H1 (cell line): ENCODE measurements at regions not wholly inside any gene's neighbourhood (a gene's known extent, or its start where the extent isn't known, plus 50 kb on each side); places are given as distances from the start of the nearest gene placed in this dataset.

ENCODE experiments used
- EZH2 ChIP-seq: fragments of 200-600 bp; sonication (generic); IDR thresholded peaks from 2 replicates; pipeline ENCODE4 v1.7.1; 2012; ENCODE audit warnings: low read depth, mild to moderate bottlenecking, moderate library complexity, low read length, inconsistent platforms; ENCODE audit not compliant: severe bottlenecking
- POLR2A ChIP-seq, 2 experiments: IDR thresholded peaks; 1 replicate in 1 of 2; 2 replicates in 1 of 2; pipeline ENCODE4 v1.6.1; 2011; ENCODE audit warnings: low read depth in 2 of 2, low read length in 2 of 2, mild to moderate bottlenecking in 2 of 2; ENCODE audit errors: control extremely low read depth in 1 of 2
- RBBP5 ChIP-seq: IDR thresholded peaks from 2 replicates; pipeline ENCODE4 v1.7.1; 2012; ENCODE audit warnings: low read depth, mild to moderate bottlenecking, inconsistent platforms, low read length, moderate library complexity, borderline replicate concordance
- ZNF274 ChIP-seq: IDR thresholded peaks from 2 replicates; pipeline ENCODE4 v1.7.0; 2012; ENCODE audit warnings: low read length, borderline replicate concordance; ENCODE audit errors: extremely low read depth
- TF ChIP-seq, protein P1 (sequence below), 3 experiments: IDR thresholded peaks; 1 replicate in 2 of 3; 2 replicates in 1 of 3; pipeline versions ENCODE4 v1.5.1 to v1.6.1; 2011; ENCODE audit warnings: low read length in 3 of 3, mild to moderate bottlenecking in 3 of 3, inconsistent platforms in 2 of 3, low read depth in 1 of 3, moderate library complexity in 1 of 3; ENCODE audit not compliant: insufficient read depth in 1 of 3; ENCODE audit errors: control extremely low read depth in 1 of 3
- TF ChIP-seq, protein P2 (sequence below): fragments of 300-600 bp; sonication (generic); IDR thresholded peaks from 2 replicates; pipeline ENCODE4 v1.7.1; 2012; ENCODE audit warnings: low read length, moderate library complexity, mild to moderate bottlenecking, inconsistent platforms; ENCODE audit not compliant: insufficient replicate concordance

DNA sequence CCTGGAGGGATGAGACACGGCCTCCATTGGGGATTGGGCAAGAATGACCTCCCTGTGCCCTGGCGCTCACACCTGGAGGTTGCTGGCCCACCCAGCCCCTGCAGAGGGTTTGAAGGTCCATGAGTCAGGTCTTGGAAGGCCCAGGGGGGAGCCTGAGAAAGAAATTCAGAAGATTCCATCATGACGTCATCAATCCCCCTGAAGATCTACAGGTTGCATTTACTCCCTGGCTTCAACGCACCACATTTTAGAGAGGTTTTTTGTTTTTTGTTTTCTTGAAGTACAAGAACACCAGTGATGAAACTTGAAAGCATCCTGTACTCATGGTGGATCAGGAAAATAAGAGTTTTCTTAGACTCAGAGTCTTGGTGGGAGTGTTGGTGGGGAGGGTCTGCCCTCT lies 82.4 kb upstream of the SLC25A33 start:
- TF ChIP-seq RBBP5 (no peak), ZNF274 (no peak), POLR2A (IDR thresholded peaks at IDR 0.05; ENCODE audit: control extremely low read depth in 1 of 2, low read depth in 2 of 2, low read length in 2 of 2) (no peak), EZH2 (no peak)
- TF ChIP-seq, protein P1, sequence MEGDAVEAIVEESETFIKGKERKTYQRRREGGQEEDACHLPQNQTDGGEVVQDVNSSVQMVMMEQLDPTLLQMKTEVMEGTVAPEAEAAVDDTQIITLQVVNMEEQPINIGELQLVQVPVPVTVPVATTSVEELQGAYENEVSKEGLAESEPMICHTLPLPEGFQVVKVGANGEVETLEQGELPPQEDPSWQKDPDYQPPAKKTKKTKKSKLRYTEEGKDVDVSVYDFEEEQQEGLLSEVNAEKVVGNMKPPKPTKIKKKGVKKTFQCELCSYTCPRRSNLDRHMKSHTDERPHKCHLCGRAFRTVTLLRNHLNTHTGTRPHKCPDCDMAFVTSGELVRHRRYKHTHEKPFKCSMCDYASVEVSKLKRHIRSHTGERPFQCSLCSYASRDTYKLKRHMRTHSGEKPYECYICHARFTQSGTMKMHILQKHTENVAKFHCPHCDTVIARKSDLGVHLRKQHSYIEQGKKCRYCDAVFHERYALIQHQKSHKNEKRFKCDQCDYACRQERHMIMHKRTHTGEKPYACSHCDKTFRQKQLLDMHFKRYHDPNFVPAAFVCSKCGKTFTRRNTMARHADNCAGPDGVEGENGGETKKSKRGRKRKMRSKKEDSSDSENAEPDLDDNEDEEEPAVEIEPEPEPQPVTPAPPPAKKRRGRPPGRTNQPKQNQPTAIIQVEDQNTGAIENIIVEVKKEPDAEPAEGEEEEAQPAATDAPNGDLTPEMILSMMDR (IDR thresholded peaks at IDR 0.05; ENCODE audit: control extremely low read depth in 1 of 3, insufficient read depth in 1 of 3, low read depth in 1 of 3, low read length in 3 of 3) = no peak
- TF ChIP-seq, protein P2, sequence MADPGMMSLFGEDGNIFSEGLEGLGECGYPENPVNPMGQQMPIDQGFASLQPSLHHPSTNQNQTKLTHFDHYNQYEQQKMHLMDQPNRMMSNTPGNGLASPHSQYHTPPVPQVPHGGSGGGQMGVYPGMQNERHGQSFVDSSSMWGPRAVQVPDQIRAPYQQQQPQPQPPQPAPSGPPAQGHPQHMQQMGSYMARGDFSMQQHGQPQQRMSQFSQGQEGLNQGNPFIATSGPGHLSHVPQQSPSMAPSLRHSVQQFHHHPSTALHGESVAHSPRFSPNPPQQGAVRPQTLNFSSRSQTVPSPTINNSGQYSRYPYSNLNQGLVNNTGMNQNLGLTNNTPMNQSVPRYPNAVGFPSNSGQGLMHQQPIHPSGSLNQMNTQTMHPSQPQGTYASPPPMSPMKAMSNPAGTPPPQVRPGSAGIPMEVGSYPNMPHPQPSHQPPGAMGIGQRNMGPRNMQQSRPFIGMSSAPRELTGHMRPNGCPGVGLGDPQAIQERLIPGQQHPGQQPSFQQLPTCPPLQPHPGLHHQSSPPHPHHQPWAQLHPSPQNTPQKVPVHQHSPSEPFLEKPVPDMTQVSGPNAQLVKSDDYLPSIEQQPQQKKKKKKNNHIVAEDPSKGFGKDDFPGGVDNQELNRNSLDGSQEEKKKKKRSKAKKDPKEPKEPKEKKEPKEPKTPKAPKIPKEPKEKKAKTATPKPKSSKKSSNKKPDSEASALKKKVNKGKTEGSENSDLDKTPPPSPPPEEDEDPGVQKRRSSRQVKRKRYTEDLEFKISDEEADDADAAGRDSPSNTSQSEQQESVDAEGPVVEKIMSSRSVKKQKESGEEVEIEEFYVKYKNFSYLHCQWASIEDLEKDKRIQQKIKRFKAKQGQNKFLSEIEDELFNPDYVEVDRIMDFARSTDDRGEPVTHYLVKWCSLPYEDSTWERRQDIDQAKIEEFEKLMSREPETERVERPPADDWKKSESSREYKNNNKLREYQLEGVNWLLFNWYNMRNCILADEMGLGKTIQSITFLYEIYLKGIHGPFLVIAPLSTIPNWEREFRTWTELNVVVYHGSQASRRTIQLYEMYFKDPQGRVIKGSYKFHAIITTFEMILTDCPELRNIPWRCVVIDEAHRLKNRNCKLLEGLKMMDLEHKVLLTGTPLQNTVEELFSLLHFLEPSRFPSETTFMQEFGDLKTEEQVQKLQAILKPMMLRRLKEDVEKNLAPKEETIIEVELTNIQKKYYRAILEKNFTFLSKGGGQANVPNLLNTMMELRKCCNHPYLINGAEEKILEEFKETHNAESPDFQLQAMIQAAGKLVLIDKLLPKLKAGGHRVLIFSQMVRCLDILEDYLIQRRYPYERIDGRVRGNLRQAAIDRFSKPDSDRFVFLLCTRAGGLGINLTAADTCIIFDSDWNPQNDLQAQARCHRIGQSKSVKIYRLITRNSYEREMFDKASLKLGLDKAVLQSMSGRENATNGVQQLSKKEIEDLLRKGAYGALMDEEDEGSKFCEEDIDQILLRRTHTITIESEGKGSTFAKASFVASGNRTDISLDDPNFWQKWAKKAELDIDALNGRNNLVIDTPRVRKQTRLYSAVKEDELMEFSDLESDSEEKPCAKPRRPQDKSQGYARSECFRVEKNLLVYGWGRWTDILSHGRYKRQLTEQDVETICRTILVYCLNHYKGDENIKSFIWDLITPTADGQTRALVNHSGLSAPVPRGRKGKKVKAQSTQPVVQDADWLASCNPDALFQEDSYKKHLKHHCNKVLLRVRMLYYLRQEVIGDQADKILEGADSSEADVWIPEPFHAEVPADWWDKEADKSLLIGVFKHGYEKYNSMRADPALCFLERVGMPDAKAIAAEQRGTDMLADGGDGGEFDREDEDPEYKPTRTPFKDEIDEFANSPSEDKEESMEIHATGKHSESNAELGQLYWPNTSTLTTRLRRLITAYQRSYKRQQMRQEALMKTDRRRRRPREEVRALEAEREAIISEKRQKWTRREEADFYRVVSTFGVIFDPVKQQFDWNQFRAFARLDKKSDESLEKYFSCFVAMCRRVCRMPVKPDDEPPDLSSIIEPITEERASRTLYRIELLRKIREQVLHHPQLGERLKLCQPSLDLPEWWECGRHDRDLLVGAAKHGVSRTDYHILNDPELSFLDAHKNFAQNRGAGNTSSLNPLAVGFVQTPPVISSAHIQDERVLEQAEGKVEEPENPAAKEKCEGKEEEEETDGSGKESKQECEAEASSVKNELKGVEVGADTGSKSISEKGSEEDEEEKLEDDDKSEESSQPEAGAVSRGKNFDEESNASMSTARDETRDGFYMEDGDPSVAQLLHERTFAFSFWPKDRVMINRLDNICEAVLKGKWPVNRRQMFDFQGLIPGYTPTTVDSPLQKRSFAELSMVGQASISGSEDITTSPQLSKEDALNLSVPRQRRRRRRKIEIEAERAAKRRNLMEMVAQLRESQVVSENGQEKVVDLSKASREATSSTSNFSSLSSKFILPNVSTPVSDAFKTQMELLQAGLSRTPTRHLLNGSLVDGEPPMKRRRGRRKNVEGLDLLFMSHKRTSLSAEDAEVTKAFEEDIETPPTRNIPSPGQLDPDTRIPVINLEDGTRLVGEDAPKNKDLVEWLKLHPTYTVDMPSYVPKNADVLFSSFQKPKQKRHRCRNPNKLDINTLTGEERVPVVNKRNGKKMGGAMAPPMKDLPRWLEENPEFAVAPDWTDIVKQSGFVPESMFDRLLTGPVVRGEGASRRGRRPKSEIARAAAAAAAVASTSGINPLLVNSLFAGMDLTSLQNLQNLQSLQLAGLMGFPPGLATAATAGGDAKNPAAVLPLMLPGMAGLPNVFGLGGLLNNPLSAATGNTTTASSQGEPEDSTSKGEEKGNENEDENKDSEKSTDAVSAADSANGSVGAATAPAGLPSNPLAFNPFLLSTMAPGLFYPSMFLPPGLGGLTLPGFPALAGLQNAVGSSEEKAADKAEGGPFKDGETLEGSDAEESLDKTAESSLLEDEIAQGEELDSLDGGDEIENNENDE = no peak
